22Rv1 (cell line): ENCODE measurements at regions not wholly inside any gene's neighbourhood (a gene's known extent, or its start where the extent isn't known, plus 50 kb on each side); places are given as distances from the start of the nearest gene placed in this dataset.

ENCODE experiments used
- H3K27ac ChIP-seq: fragments of 450-650 bp; 2 replicates; pipeline ENCODE4 v1.5.1; 2017
- ZFX ChIP-seq: fragments of 450-650 bp; IDR thresholded peaks from 2 replicates; pipeline ENCODE4 v1.6.1; 2017; ENCODE audit warnings: antibody characterized with exemption, borderline replicate concordance
- TF ChIP-seq, protein P1 (sequence below): fragments of 450-650 bp; IDR thresholded peaks from 2 replicates; pipeline ENCODE4 v1.5.1; 2017; ENCODE audit warnings: mild to moderate bottlenecking

DNA sequence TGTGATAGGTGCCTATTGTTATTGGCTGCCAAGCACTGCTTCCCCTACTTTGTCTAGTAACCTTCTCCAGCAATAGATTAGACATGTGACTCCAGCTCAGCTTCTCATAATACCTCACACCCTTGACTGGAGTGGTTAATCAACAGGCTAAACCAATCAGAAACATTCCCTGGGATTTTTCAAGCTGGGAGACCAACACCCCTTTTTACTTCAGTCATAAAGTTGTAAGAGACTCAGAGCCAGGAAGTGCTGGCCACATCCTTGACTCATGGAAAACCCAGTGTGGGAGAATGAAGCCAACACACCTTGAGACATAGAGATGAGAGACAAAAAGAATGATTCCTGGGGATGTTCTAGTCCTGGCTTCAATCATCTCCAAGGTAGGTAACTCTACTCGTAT lies 62.6 kb upstream of the HECTD2 start:
- no peak overlapping the region for H3K27ac ChIP-seq
- TF ChIP-seq, protein P1, sequence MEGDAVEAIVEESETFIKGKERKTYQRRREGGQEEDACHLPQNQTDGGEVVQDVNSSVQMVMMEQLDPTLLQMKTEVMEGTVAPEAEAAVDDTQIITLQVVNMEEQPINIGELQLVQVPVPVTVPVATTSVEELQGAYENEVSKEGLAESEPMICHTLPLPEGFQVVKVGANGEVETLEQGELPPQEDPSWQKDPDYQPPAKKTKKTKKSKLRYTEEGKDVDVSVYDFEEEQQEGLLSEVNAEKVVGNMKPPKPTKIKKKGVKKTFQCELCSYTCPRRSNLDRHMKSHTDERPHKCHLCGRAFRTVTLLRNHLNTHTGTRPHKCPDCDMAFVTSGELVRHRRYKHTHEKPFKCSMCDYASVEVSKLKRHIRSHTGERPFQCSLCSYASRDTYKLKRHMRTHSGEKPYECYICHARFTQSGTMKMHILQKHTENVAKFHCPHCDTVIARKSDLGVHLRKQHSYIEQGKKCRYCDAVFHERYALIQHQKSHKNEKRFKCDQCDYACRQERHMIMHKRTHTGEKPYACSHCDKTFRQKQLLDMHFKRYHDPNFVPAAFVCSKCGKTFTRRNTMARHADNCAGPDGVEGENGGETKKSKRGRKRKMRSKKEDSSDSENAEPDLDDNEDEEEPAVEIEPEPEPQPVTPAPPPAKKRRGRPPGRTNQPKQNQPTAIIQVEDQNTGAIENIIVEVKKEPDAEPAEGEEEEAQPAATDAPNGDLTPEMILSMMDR: no peak
- no peak for TF ChIP-seq ZFX

DNA sequence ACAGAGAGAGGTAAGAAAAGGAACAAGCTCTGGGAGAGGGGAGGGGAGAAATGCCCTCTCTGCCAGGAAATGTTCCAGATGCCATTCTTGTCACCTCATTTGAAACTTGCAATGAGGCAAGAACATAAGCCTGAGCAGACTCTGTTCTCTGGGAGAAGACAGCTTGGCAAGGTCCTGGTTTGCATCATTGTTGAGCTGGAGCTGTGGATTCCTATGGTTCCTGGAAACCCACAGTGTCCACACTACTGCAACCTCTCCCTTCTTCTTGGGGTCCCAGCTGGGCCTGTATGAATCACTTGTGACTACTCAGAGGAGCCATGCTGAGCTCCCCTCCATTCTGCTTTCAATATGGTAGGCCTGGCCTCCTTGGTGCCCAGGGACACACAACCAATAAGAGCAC lies 60.8 kb upstream of the HECTD2 start:
- no peak for TF ChIP-seq ZFX
- TF ChIP-seq, protein P1: no peak
- no peak overlapping the region for H3K27ac ChIP-seq

DNA sequence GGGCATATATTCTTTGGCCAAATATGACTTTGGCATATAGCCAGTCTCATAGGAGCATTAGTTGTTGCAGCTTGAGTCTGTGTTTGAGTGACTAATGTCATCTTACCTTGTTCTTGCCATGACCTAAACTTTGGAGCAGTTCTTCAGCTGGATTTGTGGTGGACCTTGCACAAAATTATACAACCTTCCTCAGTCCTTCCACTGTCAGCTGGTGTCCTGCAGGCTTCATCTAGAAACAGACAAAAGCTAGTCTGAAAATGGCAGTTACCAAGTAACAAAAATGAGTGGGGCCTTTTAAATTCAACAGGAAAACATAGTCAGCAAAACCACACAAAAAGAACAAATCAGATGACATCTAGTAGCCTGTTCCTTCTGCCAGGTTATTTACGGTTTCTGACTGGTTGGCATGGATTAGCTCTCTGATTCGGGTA lies 59.5 kb upstream of the HECTD2 start:
- H3K27ac ChIP-seq: no peak overlapping the region
- no peak for TF ChIP-seq ZFX
- TF ChIP-seq, protein P1: no peak

DNA sequence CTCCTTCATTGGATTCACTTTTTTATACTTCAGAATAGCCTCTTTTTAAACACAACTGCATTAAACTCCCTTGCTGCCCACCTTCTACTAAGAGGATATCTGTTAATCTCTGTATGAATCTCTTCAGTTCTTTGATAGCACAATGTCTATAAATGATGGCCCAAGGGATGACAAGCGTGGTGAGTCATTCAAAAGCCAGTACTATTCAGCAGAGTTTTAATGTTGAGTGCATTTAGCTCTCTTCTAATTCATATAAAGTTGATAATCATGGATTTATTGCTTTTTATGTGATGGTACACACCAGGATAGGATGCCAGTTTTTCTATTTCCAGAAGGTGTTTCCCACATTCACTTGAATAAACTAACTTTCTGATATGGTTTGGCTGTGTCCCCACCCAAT lies 57.4 kb upstream of the HECTD2 start:
- H3K27ac ChIP-seq: no peak overlapping the region
- TF ChIP-seq, protein P1: no peak
- no peak for TF ChIP-seq ZFX

DNA sequence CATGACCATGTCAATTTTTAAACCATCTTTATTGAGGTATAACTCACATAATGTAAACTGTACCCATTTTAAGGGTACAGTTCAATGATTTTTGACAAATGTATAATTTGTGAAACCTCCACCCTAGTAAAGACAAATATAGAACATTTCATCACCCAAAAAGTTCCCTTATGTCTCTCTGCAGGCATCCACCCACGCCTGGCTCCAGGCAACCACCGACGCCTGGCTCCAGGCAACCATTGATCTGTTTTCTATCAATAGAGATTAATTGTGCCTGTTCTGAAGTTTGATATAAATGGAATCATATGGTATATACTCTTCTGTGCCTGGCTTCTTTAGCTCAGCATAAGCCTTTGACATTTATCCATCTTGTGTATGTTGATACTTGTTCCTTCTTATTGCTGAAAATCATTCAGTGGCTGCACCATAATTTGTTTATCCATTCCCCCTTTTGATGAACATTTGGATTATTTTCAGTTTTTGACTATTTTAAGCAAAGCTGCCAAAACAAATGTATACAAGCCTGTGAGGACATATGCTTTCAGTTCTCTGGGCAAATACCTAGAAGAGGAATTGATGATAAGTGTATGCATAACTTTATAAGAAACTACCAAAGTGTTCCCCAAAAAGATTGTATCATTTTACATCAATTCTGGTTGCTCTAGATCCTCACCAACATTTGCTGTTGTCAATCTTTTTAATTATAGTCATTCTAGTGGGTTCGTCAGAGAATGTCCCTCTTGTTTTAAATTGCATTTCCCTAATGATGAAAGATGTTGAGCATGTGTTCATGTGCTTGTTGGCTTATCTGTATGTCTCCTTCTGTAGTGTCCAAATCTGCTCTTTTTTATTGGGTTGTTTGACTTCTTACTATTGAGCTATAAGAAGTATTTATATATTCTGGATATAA lies 55.7 kb upstream of the HECTD2 start:
- no peak overlapping the region for H3K27ac ChIP-seq
- TF ChIP-seq ZFX: no peak
- TF ChIP-seq, protein P1: no peak

DNA sequence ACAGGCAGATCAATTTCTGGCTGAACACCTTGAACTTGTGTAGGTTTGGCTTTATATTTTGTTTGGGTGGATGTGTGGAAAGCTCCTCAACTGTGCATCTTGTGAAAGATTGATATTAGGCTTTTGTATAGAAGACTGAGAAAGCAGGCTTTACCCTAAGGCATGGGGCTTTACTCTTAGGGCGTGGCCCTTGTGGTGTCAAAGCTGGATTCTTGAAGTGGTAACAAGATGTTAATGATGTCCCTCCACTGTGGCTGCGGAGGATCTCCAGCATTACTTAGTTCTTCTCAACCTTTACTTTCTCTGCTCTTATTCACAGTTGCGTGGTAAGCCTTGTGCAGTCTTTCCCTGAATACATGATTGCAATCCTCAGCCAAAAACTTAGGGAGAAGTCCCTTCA lies 54.1 kb upstream of the HECTD2 start:
- no peak for TF ChIP-seq ZFX
- TF ChIP-seq, protein P1: no peak
- no peak overlapping the region for H3K27ac ChIP-seq

DNA sequence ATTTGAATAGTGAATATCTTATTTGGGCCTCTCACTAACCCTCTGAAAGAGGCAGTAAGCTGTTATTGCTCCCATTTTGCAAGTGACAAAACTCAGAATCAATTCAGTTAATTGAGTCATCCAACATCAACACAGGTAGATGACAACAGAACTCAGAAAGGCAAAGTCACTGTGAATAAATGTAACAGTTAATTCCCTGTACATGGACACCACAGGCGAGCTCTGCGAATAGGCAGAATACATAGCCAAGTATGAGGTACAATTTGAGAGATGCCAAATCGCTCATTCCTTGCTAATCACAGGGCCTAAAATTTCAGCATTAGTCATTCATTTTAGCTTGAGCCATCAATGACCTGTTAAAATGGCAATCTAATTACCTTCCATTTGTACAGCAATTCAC lies 52.6 kb upstream of the HECTD2 start:
- no peak overlapping the region for H3K27ac ChIP-seq
- no peak for TF ChIP-seq ZFX
- TF ChIP-seq, protein P1: no peak
